H1 (cell line): ENCODE measurements at regions not wholly inside any gene's neighbourhood (a gene's known extent, or its start where the extent isn't known, plus 50 kb on each side); places are given as distances from the start of the nearest gene placed in this dataset.

Experiments used
- CHD7 ChIP-seq: fragments of 300-600 bp; sonication (generic); IDR thresholded peaks from 2 replicates; pipeline ENCODE4 v1.7.1; 2012; ENCODE audit warnings: low read length, moderate library complexity, mild to moderate bottlenecking, inconsistent platforms; ENCODE audit not compliant: insufficient replicate concordance
- GTF2F1 ChIP-seq: IDR thresholded peaks from 2 replicates; pipeline ENCODE4 v1.6.1; 2012; ENCODE audit warnings: low read depth, low read length, improper control_type of control experiment, borderline replicate concordance
- SIN3A ChIP-seq, 2 experiments: IDR thresholded peaks in 1 of 2; conservative IDR thresholded peaks in 1 of 2; 2 replicates each; pipeline ENCODE4 v1.6.1; 2011 to 2012; ENCODE audit warnings: low read length in 2 of 2, improper control_type of control experiment in 1 of 2, low read depth in 1 of 2, mild to moderate bottlenecking in 1 of 2

GRCh38 chr13:42707048-42707447 lies 74.3 kb upstream of the FAM216B start (continued):
- TF ChIP-seq CHD7: no peak
- TF ChIP-seq GTF2F1: no peak
- TF ChIP-seq SIN3A (conservative IDR thresholded peaks at IDR 0.05 in 1 of 2, IDR thresholded peaks at IDR 0.05 in 1 of 2; ENCODE audit: low read depth in 1 of 2, low read length in 2 of 2): no peak
